ENCODE measurements at regions not wholly inside any gene's neighbourhood (a gene's known extent, or its start where the extent isn't known, plus 50 kb on each side); places are given as distances from the start of the nearest gene placed in this dataset.

DNA sequence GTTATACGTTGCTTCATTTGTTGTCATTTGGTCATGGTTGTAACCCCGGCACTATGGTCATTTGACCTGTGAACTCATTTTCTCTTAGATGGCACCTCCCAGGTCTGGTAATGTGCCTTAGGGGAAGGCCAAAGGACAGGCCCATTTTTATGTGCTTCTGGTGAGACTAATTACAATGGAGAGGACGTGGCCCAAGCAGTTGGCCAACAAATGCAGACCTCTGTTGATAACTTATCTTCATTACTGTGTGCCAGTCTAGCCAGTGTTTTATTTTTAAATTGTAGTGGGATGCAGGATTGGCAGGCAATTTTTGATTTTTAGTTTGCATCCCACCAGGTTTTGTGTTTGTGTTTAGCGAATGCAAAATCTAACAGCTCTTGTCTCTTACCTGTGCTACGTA lies 321.5 kb upstream of the AKR1E2 start:
- TF ChIP-seq, protein P1, sequence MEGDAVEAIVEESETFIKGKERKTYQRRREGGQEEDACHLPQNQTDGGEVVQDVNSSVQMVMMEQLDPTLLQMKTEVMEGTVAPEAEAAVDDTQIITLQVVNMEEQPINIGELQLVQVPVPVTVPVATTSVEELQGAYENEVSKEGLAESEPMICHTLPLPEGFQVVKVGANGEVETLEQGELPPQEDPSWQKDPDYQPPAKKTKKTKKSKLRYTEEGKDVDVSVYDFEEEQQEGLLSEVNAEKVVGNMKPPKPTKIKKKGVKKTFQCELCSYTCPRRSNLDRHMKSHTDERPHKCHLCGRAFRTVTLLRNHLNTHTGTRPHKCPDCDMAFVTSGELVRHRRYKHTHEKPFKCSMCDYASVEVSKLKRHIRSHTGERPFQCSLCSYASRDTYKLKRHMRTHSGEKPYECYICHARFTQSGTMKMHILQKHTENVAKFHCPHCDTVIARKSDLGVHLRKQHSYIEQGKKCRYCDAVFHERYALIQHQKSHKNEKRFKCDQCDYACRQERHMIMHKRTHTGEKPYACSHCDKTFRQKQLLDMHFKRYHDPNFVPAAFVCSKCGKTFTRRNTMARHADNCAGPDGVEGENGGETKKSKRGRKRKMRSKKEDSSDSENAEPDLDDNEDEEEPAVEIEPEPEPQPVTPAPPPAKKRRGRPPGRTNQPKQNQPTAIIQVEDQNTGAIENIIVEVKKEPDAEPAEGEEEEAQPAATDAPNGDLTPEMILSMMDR (IDR thresholded peaks at IDR 0.05), result no peak
- POLR2A ChIA-PET, result no interaction called here
- no peak overlapping the region for H3K27ac Mint-ChIP-seq
- no peaks in the 10 kb centered on the region for H3K27me3 Mint-ChIP-seq
- intact Hi-C loops (cut with micrococcal nuclease), result no loop called here
- CTCF ChIA-PET, result no interaction called here
- DNase-seq, result no peak
- H3K9me3 Mint-ChIP-seq, result no peaks in the 10 kb centered on the region
- no peaks in the 10 kb centered on the region for H3K4me1 Mint-ChIP-seq
- no peaks in the 10 kb centered on the region for H3K36me3 Mint-ChIP-seq (ENCODE audit: low read depth)
- ATAC-seq (ENCODE audit: low read depth), result no peak
- H3K4me3 Mint-ChIP-seq, result no peak overlapping the region

DNA sequence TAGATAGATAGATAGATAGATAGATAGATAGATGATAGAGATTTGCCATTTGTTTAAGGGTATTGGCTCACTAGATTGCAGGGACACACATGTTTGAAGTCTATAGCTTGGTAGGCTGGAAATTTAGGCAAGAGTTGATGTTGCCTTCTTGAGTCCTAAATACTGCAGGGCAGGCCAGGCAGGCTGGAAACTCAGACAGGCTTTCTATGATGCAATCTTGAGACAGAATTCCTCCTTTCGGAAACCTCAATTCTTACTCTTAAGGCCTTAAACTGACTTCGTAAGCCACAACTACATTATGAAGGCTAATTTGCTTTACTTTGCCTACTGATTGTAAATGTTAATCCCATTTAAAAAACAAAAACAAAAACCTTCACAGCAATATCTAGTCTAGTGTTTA lies 322.9 kb upstream of the AKR1E2 start:
- POLR2A ChIA-PET, result no interaction called here
- Mint-ChIP-seq H3K27ac (no peak overlapping the region), H3K36me3 (ENCODE audit: low read depth) (no peaks in the 10 kb centered on the region), H3K4me3 (no peak overlapping the region), H3K4me1 (no peaks in the 10 kb centered on the region), H3K27me3 (peaks cover 2% of the 10 kb centered on the region), H3K9me3 (no peaks in the 10 kb centered on the region)
- TF ChIP-seq, protein P1 (IDR thresholded peaks at IDR 0.05), result no peak
- intact Hi-C loops (cut with micrococcal nuclease), result no loop called here
- no peak for ATAC-seq (ENCODE audit: low read depth)
- no peak for DNase-seq
- CTCF ChIA-PET, result no interaction called here

DNA sequence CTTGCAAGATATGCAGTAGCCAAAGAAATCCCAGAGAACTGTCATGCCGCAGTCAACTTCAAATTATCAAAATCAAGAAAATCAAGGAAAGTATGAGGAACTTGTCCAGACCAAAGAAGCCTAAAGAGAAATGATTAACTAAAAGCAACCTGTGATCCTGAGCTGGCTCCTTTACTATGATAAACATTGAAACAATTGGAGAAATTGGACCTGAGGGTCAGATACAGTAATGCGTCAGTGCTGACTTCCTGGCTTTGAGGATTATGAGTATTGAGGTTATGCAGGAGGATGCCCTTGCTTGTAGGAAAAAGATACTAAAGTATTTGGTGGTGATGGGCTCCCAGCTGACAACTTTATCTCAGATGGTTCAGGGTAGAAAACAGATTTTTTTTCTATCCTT lies 324.7 kb upstream of the AKR1E2 start:
- no peak overlapping the region for H3K27ac Mint-ChIP-seq
- TF ChIP-seq, protein P1 (IDR thresholded peaks at IDR 0.05), result no peak
- peaks cover 3% of the 10 kb centered on the region for H3K27me3 Mint-ChIP-seq
- no peak overlapping the region for H3K4me3 Mint-ChIP-seq
- CTCF ChIA-PET, result no interaction called here
- no peak for ATAC-seq (ENCODE audit: low read depth)
- H3K9me3 Mint-ChIP-seq, result no peaks in the 10 kb centered on the region
- no peak for DNase-seq
- H3K4me1 Mint-ChIP-seq, result no peaks in the 10 kb centered on the region
- intact Hi-C loops (cut with micrococcal nuclease), result no loop called here
- H3K36me3 Mint-ChIP-seq (ENCODE audit: low read depth), result no peaks in the 10 kb centered on the region
- POLR2A ChIA-PET, result no interaction called here

DNA sequence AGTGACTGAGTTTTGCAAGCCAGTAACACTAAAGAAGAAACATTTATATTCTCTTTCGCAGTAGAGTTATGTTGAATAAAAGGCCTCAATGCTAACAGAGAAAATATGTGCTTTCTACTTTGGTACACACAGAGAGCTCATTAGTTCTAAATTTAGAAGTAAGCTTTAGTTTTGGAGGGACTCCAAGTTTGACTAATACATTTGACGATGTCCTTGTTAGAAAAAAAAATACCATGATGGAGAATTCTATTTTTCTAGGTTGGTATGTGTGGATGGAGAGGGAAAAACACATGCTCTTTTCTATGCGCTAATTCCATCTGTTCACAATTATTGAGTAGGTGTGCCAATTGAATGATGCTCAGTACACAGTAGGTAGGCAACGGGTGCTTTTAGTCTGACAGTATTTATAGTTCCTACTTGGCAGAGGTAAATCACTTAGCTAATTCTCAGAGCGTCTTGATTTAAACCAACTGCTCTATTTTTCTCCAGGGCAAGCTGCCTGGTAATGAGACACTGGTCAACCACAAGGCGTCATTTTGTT lies 327.2 kb upstream of the AKR1E2 start:
- intact Hi-C loops (cut with micrococcal nuclease), result no loop called here
- CTCF ChIA-PET, result no interaction called here

DNA sequence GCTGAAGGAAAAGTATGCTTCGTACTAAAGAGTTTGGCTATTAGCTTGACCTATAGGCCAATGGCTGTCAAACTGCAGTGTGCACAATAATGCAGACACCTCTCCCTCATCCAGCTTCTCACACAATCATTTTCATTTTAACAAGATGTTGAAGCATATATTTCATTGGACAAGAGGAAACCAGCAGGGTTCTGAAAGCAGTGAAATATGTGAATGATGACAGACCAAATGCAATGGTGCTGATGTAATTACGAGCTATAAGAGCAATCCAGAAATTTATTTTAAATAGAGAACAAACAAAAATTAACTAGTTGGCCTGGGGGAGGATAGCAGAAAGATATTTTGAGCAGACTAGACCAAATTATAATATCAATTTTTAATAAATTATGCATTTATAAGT lies 331.5 kb upstream of the AKR1E2 start:
- DNase-seq, result no peak
- CTCF ChIA-PET, result no interaction called here
- no peak overlapping the region for H3K27ac Mint-ChIP-seq
- no peak overlapping the region for H3K4me3 Mint-ChIP-seq
- POLR2A ChIA-PET, result no interaction called here
- peaks cover 5% of the 10 kb centered on the region for H3K27me3 Mint-ChIP-seq
- intact Hi-C loops (cut with micrococcal nuclease), result no loop called here
- no peaks in the 10 kb centered on the region for H3K9me3 Mint-ChIP-seq
- no peak for ATAC-seq (ENCODE audit: low read depth)
- H3K4me1 Mint-ChIP-seq, result no peaks in the 10 kb centered on the region
- H3K36me3 Mint-ChIP-seq (ENCODE audit: low read depth), result no peaks in the 10 kb centered on the region
- TF ChIP-seq, protein P1 (IDR thresholded peaks at IDR 0.05), result no peak

More for the DNA sequence above, 327.2 kb upstream of the AKR1E2 start:
- TF ChIP-seq, protein P1 (IDR thresholded peaks at IDR 0.05), result no peak
- no peak overlapping the region for H3K27ac Mint-ChIP-seq
- peaks cover 3% of the 10 kb centered on the region for H3K27me3 Mint-ChIP-seq
- H3K4me1 Mint-ChIP-seq, result no peaks in the 10 kb centered on the region
- H3K36me3 Mint-ChIP-seq (ENCODE audit: low read depth), result no peaks in the 10 kb centered on the region
- ATAC-seq (ENCODE audit: low read depth), result no peak
- H3K4me3 Mint-ChIP-seq, result no peak overlapping the region
- POLR2A ChIA-PET, result no interaction called here
- no peaks in the 10 kb centered on the region for H3K9me3 Mint-ChIP-seq
- DNase-seq, result no peak
